ENCODE measurements at regions not wholly inside any gene's neighbourhood (a gene's known extent, or its start where the extent isn't known, plus 50 kb on each side); places are given as distances from the start of the nearest gene placed in this dataset.

GRCh38 chr18:23333827-23334226 lies 119.3 kb upstream of the RIOK3 start:
- TF ChIP-seq ZNF565 (CRISPR knock-in tag; conservative IDR thresholded peaks at IDR 0.05; ENCODE audit: low read depth) (no peak), ZC3H10 (CRISPR knock-in tag; IDR thresholded peaks at IDR 0.05) (no peak), PATZ1 (CRISPR knock-in tag; IDR thresholded peaks at IDR 0.05; ENCODE audit: borderline replicate concordance) (no peak), CREB5 (CRISPR knock-in tag; IDR thresholded peaks at IDR 0.05; ENCODE audit: low read depth) (no peak), ESRRG (CRISPR knock-in tag; IDR thresholded peaks at IDR 0.05) (no peak), CSDC2 (CRISPR knock-in tag; IDR thresholded peaks at IDR 0.05) (no peak), ISL1 (CRISPR knock-in tag; IDR thresholded peaks at IDR 0.05) (no peak), ZFP3 (CRISPR knock-in tag; IDR thresholded peaks at IDR 0.05) (no peak), PPARA (CRISPR knock-in tag; IDR thresholded peaks at IDR 0.05; ENCODE audit: borderline replicate concordance) (no peak), ZNF8 (CRISPR knock-in tag; IDR thresholded peaks at IDR 0.05) (no peak), OSR1 (CRISPR knock-in tag; IDR thresholded peaks at IDR 0.05) (no peak), TSHZ2 (CRISPR knock-in tag; IDR thresholded peaks at IDR 0.05) (no peak), BACH2 (CRISPR knock-in tag; IDR thresholded peaks at IDR 0.05; ENCODE audit: borderline replicate concordance) (no peak), TCF4 (CRISPR knock-in tag; IDR thresholded peaks at IDR 0.05; ENCODE audit: borderline replicate concordance) (no peak)
